GM19463 (cell line): ENCODE measurements at regions not wholly inside any gene's neighbourhood (a gene's known extent, or its start where the extent isn't known, plus 50 kb on each side); places are given as distances from the start of the nearest gene placed in this dataset.
A peak's percentile ranks its signal among the peaks of the same experiment; 100 is the strongest.

Source experiments
- ATAC-seq: cut with Tn5 transposase; IDR thresholded peaks from one replicate; pipeline ENCODE4 v1.9.1; 2021; ENCODE audit warnings: mild to moderate bottlenecking, moderate library complexity; ENCODE audit not compliant: unreplicated experiment

- no peak for ATAC-seq
Observed at GRCh38 chr11:129292092-129292491, 83.6 kb upstream of the BARX2 start.

DNA sequence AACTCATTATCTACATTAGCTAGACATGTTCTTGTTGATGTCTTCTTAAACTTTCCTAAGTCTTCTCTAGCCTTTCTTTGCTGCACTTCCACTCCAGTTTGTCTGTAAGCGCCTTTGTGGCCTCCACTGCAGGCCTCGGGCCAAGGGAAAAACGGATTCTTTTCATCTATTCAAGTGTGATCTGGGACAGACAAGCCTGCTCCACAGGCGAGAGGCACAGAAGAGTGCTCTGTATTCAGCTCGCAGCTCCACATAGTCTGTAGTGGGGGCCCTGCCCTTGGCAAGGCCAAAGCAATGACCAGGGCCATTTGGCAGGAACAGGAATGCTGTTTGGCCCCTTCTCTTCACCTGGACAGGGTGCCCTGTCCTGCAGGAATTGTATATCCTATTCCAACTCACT is 84.1 kb upstream of the BARX2 start:
- no peak for ATAC-seq

DNA sequence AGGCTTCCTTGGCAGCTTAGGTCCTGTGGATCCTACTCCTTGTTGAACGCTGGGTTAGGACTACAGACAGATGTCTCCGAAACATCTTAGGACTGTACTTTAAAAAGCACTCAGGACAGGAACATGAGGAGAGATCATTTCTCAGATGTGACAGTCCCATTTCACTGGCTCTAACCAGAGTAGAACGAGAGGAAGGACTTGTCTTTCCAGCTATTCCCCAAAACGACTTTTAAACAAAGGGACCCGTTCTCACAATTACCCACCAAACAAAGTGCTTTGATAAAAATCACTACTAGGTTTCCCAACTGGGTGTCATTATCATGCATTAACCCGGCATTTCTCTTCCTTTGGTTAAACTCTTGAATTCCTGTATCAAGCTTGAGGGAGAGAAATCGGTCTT is 84.7 kb upstream of the BARX2 start:
- no peak for ATAC-seq

DNA sequence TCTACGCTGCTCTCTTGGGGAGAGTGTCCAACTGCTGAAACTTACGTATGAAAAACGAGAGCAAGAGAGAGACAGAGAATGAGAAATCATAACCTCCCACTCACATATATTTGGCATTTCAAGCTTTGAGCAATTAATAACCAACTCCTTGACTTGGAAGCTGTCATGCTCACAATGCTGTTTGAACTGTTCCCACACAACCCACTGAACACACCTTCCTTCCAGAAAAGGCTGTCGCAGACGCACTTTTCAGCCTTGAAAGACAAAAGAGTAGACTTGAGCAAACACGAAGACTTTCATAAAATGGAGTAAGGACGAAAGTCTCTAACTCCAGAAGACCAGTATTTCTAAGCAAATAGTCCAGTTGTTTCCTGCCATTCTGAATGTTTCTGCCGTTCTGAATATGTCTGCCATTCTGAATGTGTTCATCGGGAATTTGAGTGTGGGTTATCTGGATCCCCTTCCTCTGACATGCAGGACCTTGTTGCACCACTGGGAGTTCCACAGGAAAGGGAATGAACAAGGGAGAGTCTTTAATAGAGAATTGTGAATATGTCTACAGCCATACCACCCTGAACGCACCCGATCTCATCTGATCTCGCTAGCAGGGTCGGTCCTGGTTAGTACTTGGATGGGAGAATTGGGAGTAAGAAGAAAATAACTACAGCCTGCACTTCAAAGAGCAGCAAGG is 86.2 kb upstream of the BARX2 start:
- no peak for ATAC-seq

DNA sequence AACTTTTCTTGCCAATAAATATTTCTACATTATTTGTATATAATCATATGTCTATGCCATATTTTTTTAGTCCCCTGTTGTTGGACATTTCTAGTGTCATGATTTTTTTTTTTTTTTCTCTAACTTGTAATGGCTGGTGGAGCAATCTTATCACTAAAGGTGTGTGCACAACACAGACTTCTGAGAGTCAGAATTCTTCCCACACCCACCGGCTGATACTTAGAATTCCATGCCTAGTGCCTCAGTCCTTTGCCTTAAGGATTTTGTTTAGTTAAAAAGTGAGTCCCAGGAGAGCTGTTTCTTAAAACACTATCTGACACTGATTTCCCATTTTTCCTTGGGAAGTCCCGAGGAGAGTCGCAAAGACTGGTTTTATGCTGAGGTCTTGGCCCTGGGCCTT is 87.7 kb upstream of the BARX2 start:
- no peak for ATAC-seq

GRCh38 chr11:129286813-129287212 is 88.8 kb upstream of the BARX2 start:
- ATAC-seq = no peak

DNA sequence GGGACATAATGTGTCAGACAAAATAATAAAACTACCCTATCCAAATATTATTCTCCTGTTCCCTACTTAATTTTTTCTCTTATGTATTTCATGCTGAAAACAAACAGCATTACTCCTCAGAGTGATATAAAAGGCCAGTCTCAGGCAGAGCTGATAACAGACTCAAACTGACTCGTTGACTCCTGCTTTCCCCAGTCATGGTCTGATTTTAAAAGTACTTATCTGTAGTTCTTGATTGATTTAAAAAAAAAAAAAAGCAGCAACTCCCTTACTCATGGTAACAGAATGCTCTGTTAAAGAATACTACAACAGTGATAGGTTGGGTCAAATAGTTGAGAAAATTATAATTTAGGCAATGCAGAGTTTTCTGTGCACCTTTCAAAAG is 90.3 kb upstream of the BARX2 start:
- ATAC-seq = no peak

DNA sequence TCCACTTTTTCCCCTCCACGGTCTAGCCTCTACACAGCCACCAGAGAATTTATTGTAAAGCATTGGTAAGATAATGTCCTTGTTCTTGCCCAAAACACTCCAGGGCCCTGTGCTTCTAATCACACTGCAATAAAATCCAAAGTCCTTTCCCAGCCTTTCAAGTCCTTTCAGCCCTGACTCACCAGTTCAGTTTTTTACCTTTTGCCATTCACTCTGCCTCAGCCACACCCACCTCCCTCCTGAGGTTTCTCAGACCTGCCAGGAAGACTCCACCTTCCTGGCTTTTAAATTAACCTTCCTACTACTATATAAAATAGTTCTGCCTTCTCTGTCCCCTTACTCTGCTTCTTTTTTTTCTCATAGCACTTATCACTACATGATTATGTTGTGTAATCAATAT is 91.0 kb upstream of the ARHGAP32 start:
- no peak for ATAC-seq

- no peak for ATAC-seq
Observed at GRCh38 chr11:129282634-129283033, 90.5 kb upstream of the ARHGAP32 start.

- ATAC-seq = no peak
Observed at GRCh38 chr11:129281471-129282415, 89.6 kb upstream of the ARHGAP32 start.

DNA sequence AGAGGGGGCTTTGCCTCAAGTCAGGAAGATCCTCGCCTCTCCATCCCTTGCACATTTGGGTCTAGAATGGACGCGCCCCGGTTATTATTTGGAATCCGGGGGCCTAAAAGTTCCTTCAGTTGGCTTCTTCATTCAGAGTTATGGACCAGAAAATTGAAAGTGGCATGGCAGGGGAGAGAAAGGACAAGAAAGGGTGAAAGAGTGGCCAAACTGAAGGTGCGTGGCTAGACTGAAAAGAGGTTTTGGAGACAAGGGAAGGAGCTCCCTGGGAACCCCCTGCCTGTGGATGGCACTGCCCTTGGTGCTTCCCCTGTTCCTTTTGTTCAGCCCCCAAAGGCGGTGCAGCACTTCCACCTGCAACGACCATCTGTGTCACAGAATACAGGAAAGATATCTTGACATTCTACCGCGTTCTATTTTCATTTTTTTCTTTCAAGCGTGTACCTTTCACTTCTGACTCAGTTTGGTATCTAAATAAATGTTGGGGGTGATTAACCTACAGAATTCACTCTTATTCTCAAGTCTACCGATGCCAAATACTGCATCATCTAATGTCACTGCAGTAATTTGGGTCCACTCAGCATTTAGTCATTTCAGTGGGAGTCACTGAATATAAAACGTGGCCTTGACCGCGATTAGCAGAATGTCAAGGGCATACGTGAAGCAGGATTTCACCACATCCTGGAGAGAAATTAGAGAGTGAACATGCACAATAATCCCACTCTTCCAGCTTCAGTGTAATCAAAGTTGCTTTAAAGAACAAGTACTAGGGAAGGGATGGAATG is 88.1 kb upstream of the ARHGAP32 start:
- no peak for ATAC-seq

- ATAC-seq = peak; percentile 58
Observed at GRCh38 chr11:129279326-129280026, 87.4 kb upstream of the ARHGAP32 start.

- peak; percentile 37 for ATAC-seq
Observed at GRCh38 chr11:129278586-129279319, 86.6 kb upstream of the ARHGAP32 start.

- no peak for ATAC-seq
Observed at GRCh38 chr11:129277198-129277843, 85.2 kb upstream of the ARHGAP32 start.

DNA sequence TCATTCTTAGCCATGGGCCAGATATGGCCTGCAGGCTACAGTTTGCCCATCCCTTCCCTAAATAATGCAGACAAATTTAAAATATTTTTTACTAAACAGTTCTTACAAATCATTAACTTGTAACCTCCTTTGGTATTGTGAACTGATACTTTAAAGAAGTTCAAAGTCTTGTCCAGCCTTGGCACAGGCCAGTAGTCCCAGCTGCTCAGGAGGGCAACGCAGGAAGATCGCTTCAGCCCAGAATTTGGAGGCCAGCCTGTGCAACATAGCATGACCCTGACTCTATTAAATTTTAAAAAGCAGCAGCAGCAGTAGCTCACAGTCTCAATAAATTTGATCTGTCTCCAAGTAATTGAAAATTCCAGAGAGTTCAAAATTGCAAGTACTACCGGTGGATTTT is 83.7 kb upstream of the ARHGAP32 start:
- no peak for ATAC-seq

- ATAC-seq = no peak
Observed at GRCh38 chr11:129273944-129274711, 82.0 kb upstream of the ARHGAP32 start.

- no peak for ATAC-seq
Observed at GRCh38 chr11:129273322-129273721, 81.2 kb upstream of the ARHGAP32 start.

- ATAC-seq = no peak
Observed at GRCh38 chr11:129271030-129271429, 78.9 kb upstream of the ARHGAP32 start.

DNA sequence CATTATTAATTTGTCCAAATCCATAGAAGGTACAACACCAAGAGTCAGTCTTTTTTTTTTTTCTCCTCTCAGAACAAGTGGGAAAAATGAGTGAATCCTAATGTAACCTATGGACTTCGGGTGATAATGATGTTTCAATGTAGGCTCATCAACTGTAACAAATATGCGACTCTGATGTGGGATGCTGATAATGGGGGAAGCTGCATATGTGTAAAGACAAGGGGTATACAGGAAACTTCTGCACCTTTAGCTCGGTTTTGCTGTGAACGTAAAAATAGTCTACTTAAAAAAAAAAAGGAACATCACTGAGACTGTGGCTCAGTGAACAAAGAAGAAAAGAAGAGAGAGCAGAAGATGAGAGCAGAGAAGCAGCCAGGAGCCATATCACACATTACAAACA is 78.3 kb upstream of the ARHGAP32 start:
- no peak for ATAC-seq
